ENCODE measurements at regions not wholly inside any gene's neighbourhood (a gene's known extent, or its start where the extent isn't known, plus 50 kb on each side); places are given as distances from the start of the nearest gene placed in this dataset.

GRCh38 chr2:54052825-54053718 lies 62.3 kb upstream of the ACYP2 start:
- TF ChIP-seq CTCF (IDR thresholded peaks at IDR 0.05; ENCODE audit: poor library complexity): no peak
- TF ChIP-seq EZH2 (IDR thresholded peaks at IDR 0.05; ENCODE audit: borderline replicate concordance): no peak
- TF ChIP-seq EZH2phosphoT487 (IDR thresholded peaks at IDR 0.05; ENCODE audit: low read depth, severe bottlenecking, unreplicated experiment): no peak
